Thyroid gland (tissue), 4 donors: ENCODE measurements at regions not wholly inside any gene's neighbourhood (a gene's known extent, or its start where the extent isn't known, plus 50 kb on each side); places are given as distances from the start of the nearest gene placed in this dataset.

Source experiments
- POLR2A ChIP-seq, 2 donors: fragments of 450-650 bp; IDR thresholded peaks; one replicate each; pipeline ENCODE4 v1.6.1; 2017; ENCODE audit warnings: antibody characterized with exemption in 2 of 2, mild to moderate bottlenecking in 2 of 2, moderate library complexity in 1 of 2
- TF ChIP-seq, protein P1 (sequence below), 6 experiments: fragments of 200-600 bp in 3 of 6; fragments of 450-650 bp in 3 of 6; sonication (generic) in 3 of 6; IDR thresholded peaks; one replicate each; pipeline ENCODE4 v1.5.1; 2016 to 2019; ENCODE audit warnings: antibody characterized with exemption in 6 of 6, mild to moderate bottlenecking in 2 of 6, inconsistent platforms in 1 of 6, moderate library complexity in 1 of 6

DNA sequence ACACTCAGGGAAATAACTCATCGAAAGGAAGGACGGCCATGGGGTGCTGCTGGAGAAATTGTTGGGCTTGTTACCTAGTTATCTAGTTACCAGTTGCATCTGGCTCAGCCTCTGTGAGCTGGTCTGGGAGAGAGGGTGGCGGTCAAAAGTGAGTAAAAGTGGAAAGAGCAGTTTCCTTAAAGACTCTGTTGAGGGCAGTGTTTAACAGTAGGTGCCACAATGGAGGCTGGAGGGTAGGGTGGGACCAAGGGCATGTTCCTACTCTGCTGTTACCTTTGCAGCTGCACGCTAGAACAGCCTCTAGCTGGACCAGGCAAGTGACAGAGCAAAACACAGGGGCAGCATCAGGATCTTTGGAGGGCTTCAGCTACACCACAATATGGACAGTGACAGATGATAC is 228.8 kb upstream of the STARD13 start:
- TF ChIP-seq, protein P1, sequence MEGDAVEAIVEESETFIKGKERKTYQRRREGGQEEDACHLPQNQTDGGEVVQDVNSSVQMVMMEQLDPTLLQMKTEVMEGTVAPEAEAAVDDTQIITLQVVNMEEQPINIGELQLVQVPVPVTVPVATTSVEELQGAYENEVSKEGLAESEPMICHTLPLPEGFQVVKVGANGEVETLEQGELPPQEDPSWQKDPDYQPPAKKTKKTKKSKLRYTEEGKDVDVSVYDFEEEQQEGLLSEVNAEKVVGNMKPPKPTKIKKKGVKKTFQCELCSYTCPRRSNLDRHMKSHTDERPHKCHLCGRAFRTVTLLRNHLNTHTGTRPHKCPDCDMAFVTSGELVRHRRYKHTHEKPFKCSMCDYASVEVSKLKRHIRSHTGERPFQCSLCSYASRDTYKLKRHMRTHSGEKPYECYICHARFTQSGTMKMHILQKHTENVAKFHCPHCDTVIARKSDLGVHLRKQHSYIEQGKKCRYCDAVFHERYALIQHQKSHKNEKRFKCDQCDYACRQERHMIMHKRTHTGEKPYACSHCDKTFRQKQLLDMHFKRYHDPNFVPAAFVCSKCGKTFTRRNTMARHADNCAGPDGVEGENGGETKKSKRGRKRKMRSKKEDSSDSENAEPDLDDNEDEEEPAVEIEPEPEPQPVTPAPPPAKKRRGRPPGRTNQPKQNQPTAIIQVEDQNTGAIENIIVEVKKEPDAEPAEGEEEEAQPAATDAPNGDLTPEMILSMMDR (IDR thresholded peaks at IDR 0.05): no peak
- TF ChIP-seq POLR2A (IDR thresholded peaks at IDR 0.05): no peak
